ENCODE measurements at regions not wholly inside any gene's neighbourhood (a gene's known extent, or its start where the extent isn't known, plus 50 kb on each side); places are given as distances from the start of the nearest gene placed in this dataset.

- TF ChIP-seq, protein P1, sequence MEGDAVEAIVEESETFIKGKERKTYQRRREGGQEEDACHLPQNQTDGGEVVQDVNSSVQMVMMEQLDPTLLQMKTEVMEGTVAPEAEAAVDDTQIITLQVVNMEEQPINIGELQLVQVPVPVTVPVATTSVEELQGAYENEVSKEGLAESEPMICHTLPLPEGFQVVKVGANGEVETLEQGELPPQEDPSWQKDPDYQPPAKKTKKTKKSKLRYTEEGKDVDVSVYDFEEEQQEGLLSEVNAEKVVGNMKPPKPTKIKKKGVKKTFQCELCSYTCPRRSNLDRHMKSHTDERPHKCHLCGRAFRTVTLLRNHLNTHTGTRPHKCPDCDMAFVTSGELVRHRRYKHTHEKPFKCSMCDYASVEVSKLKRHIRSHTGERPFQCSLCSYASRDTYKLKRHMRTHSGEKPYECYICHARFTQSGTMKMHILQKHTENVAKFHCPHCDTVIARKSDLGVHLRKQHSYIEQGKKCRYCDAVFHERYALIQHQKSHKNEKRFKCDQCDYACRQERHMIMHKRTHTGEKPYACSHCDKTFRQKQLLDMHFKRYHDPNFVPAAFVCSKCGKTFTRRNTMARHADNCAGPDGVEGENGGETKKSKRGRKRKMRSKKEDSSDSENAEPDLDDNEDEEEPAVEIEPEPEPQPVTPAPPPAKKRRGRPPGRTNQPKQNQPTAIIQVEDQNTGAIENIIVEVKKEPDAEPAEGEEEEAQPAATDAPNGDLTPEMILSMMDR (IDR thresholded peaks at IDR 0.05; ENCODE audit: low read depth, low read length, missing control alignments) = no peak
- in situ Hi-C loops (cut with HindIII; ENCODE audit: low sequenced_read_pairs) = no loop called here
- H3K4me3 ChIP-seq (ENCODE audit: low read depth, low read length) = no peak overlapping the region
- no peak for DNase-seq (ENCODE audit: low read depth)
These were observed 186.1 kb upstream of the SLC38A2 start for GRCh38 chr12:46558677-46559076.

DNA sequence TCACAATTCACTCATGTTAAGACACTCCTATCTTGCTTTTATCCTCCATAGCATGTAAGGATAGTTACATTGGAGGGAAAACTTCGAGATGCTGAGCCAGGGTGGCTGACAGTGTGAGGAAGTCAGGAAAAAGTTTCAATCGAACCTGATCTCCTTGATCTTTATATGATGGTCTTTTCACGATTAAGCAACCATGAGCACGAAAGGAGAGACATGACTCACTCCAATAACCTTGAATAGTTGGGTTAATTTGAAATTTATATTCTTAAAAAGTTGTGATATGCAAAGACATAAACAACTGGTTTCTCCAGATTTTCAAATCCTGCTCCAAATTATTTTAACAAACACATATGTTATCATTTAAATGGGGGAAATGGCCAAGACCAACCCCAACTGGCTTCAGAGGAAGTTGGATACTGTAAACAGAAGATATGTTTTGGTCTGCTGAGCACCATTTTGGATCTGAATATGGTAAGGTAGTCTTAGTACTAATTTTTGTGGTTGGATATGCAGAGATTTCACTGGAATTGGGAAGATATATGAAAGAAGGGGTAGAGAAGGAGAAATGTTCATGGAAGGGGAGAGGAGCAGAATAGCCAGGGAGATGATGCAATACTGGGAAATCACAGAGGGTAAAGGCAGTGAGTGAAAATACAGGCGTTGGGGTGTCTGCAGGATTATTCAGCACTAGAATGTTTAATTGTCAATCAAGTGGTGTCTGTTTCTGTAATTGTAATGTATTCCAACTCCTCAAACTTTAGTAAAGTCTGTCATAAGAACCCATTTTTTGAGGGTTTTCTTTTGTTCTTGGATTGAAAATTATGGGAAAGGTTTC is 185.2 kb upstream of the SLC38A2 start:
- in situ Hi-C loops (cut with HindIII; ENCODE audit: low sequenced_read_pairs) = no loop called here
- TF ChIP-seq, protein P1 (IDR thresholded peaks at IDR 0.05; ENCODE audit: low read depth, low read length, missing control alignments) = no peak
- H3K4me3 ChIP-seq (ENCODE audit: low read depth, low read length) = no peak overlapping the region
- no peak for DNase-seq (ENCODE audit: low read depth)

DNA sequence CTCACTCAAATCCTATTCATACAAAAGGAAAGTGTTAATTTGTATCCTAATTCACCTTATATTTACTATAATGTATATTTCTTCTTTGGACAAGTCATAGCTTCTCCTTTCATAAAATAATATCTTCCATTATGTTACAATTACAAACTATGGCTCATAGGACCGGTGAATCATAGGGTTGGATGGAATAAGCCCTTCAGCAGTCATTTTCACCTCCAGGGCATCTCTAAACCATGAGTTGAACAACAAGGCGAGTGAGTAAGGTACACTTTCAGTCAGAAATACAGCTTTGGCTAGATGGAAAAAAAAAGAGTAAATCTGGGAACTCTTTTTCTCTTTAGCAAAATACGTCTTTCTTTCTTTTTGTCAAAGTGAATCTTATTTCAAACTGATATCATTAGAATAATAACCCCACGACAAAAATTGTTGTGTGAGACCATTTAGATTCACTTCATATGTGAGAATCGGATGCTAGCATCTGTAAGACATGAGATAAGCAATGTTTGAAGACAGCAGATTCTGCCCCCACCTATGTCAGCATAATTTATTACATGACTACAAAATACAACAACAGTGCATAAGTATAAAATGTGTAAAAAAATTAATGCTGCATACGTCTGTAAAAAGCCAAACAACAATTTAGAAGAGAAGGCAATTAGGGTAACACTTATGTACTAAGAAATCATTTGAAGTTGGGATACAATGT is 184.4 kb upstream of the SLC38A2 start:
- in situ Hi-C loops (cut with HindIII; ENCODE audit: low sequenced_read_pairs) = no loop called here
- no peak for DNase-seq (ENCODE audit: low read depth)
- no peak overlapping the region for H3K4me3 ChIP-seq (ENCODE audit: low read depth, low read length)
- TF ChIP-seq, protein P1 (IDR thresholded peaks at IDR 0.05; ENCODE audit: low read depth, low read length, missing control alignments) = no peak

GRCh38 chr12:46556105-46556559 is 183.6 kb upstream of the SLC38A2 start:
- in situ Hi-C loops (cut with HindIII; ENCODE audit: low sequenced_read_pairs) = no loop called here
- no peak overlapping the region for H3K4me3 ChIP-seq (ENCODE audit: low read depth, low read length)
- TF ChIP-seq, protein P1 (IDR thresholded peaks at IDR 0.05; ENCODE audit: low read depth, low read length, missing control alignments) = no peak
- DNase-seq (ENCODE audit: low read depth) = peak; percentile 82

DNA sequence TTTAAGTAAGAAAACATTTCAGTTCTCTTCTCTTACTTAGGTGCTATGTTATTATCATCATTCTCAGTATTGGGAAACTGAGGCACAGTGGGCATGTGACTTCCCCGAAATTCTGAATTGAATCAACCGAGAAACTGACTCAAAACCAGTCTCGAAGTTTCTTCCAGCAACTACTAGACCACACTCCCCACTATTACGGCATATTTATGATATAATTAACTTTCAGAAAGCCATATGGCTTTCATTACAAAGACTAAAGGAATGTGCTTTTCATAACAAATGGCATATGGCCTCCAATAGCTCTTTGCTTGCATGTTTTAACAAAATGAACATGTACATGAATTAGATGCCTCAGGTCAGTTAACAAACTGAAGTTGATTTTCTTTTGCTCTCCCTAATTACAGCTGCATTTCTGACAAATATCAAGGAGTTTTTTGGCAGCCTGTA is 182.9 kb upstream of the SLC38A2 start:
- no peak overlapping the region for H3K4me3 ChIP-seq (ENCODE audit: low read depth, low read length)
- DNase-seq (ENCODE audit: low read depth) = peak; percentile 73
- in situ Hi-C loops (cut with HindIII; ENCODE audit: low sequenced_read_pairs) = no loop called here

DNA sequence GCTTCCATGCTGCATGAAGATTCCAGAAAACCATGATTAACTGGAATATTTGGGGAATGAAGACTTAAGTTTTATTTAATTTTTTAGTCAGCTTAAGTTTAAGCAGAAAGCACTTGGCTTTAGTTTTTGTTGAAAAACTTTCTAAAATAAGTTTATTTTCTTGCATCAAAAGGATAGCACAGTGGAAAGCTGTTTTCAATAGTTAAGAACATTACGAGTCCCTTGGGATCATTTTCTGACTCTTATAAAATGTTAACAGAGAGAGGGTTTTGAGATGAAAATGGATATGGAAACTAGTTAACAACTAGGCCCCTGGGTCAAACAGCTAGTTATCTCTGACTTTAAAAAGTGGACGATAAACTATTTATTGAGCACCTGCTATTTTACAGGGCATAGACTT is 181.9 kb upstream of the SLC38A2 start:
- no peak for DNase-seq (ENCODE audit: low read depth)
- TF ChIP-seq, protein P1 (IDR thresholded peaks at IDR 0.05; ENCODE audit: low read depth, low read length, missing control alignments) = no peak
- in situ Hi-C loops (cut with HindIII; ENCODE audit: low sequenced_read_pairs) = no loop called here
- no peak overlapping the region for H3K4me3 ChIP-seq (ENCODE audit: low read depth, low read length)

More for the DNA sequence above, 182.9 kb upstream of the SLC38A2 start:
- TF ChIP-seq, protein P1 (IDR thresholded peaks at IDR 0.05; ENCODE audit: low read depth, low read length, missing control alignments) = no peak

All from astrocyte of the cerebellum (primary cell).